ENCODE measurements at regions not wholly inside any gene's neighbourhood (a gene's known extent, or its start where the extent isn't known, plus 50 kb on each side); places are given as distances from the start of the nearest gene placed in this dataset.

- no peaks in the 10 kb centered on the region for H3K79me1 ChIP-seq (ENCODE audit: low read depth, low read length)
- no peak overlapping the region for H3K4me3 ChIP-seq (ENCODE audit: extremely low read depth in 1 of 4, insufficient read depth in 2 of 4, low read depth in 3 of 4, low read length in 4 of 4)
- no peak overlapping the region for H2BK15ac ChIP-seq (ENCODE audit: low read length)
- H3K4ac ChIP-seq (replicated peaks; ENCODE audit: insufficient read length, low read depth, low read length): no peak overlapping the region
- no peaks in the 10 kb centered on the region for H3K23me2 ChIP-seq (ENCODE audit: low read depth, low read length)
- POLR2A ChIA-PET (ENCODE audit: partially characterized antibody): no interaction called here
- H3K79me2 ChIP-seq (ENCODE audit: control insufficient read depth in 1 of 2, insufficient read depth in 2 of 2, low read length in 2 of 2): no peaks in the 10 kb centered on the region
- H2AK5ac ChIP-seq (ENCODE audit: low read depth, low read length): no peak overlapping the region
- no peak overlapping the region for H4K91ac ChIP-seq (replicated peaks; ENCODE audit: insufficient read length, low read length)
- H4K20me1 ChIP-seq (replicated peaks in 1 of 2; ENCODE audit: control insufficient read depth in 1 of 2, insufficient read depth in 2 of 2, low read length in 2 of 2): no peaks in the 10 kb centered on the region
- no peak overlapping the region for H3K56ac ChIP-seq (replicated peaks; ENCODE audit: insufficient read length, low read depth, low read length)
- no peak overlapping the region for H2BK20ac ChIP-seq (ENCODE audit: low read length)
- no peak overlapping the region for H2BK120ac ChIP-seq (replicated peaks; ENCODE audit: low read depth, low read length)
- no peak overlapping the region for H4K8ac ChIP-seq (ENCODE audit: extremely low read depth, insufficient read depth, low read length)
- peaks cover 0 to 5% (median 0%) of the 10 kb centered on the region in 4 experiments; a peak in 2 of 7 replicates for H3K4me1 ChIP-seq (replicated peaks in 1 of 4; ENCODE audit: control insufficient read depth in 3 of 4, insufficient read depth in 4 of 4, low read length in 3 of 4)
- H3K18ac ChIP-seq (ENCODE audit: extremely low read depth, low read length): no peak overlapping the region
- no peak overlapping the region for H3K23ac ChIP-seq (ENCODE audit: insufficient read length)
- CTCF ChIA-PET (ENCODE audit: partially characterized antibody): interaction anchor here (1.1 kb wide), 1 partner anchor 13 kb away, joined by 3 read pairs; no protein-coding TSS in a partner anchor
- no peak for TF ChIP-seq POLR2AphosphoS5 (IDR thresholded peaks at IDR 0.05; ENCODE audit: low read depth, low read length)
- no peak for TF ChIP-seq TCF12 (IDR thresholded peaks at IDR 0.05; ENCODE audit: low read depth, low read length)
- no peak for TF ChIP-seq SRF (IDR thresholded peaks at IDR 0.05; ENCODE audit: low read depth, low read length)
- TF ChIP-seq RXRA (IDR thresholded peaks at IDR 0.05; ENCODE audit: insufficient read depth, low read depth, low read length): no peak
- TF ChIP-seq YY1 (IDR thresholded peaks at IDR 0.05; ENCODE audit: low read depth, low read length): no peak
- no peak for TF ChIP-seq RBBP5 (IDR thresholded peaks at IDR 0.05; ENCODE audit: borderline replicate concordance, low read depth, low read length)
- TF ChIP-seq RNF2 (IDR thresholded peaks at IDR 0.05; ENCODE audit: borderline replicate concordance, low read depth, low read length, missing control alignments, poor library complexity, severe bottlenecking): no peak
- TF ChIP-seq CBX5 (IDR thresholded peaks at IDR 0.05; ENCODE audit: low read depth, low read length): no peak
- TF ChIP-seq EZH2 (IDR thresholded peaks at IDR 0.05; ENCODE audit: low read depth, low read length, severe bottlenecking): no peak
- TF ChIP-seq BRCA1 (IDR thresholded peaks at IDR 0.05; ENCODE audit: low read depth, low read length): no peak
- no peak overlapping the region for H3K27ac ChIP-seq (ENCODE audit: low read depth, low read length)
- H3K14ac ChIP-seq (ENCODE audit: insufficient read length): no peak overlapping the region
- H2BK5ac ChIP-seq (ENCODE audit: low read depth, low read length): no peak overlapping the region
- no peak overlapping the region for H2BK12ac ChIP-seq (ENCODE audit: low read depth, low read length)
- no peak overlapping the region for H3K4me2 ChIP-seq (ENCODE audit: insufficient read depth in 1 of 2, low read depth in 2 of 2, low read length in 2 of 2)
- H3K9ac ChIP-seq (replicated peaks in 1 of 4; ENCODE audit: extremely low read depth in 1 of 4, low read depth in 3 of 4, low read length in 3 of 4): no peak overlapping the region
- H3K36me3 ChIP-seq (ENCODE audit: control insufficient read depth in 2 of 4, insufficient read depth in 4 of 4, low read length in 3 of 4): no peaks in the 10 kb centered on the region
- H3K27me3 ChIP-seq (replicated peaks in 1 of 4; ENCODE audit: control insufficient read depth in 3 of 4, extremely low read depth in 1 of 4, insufficient read depth in 3 of 4, low read length in 3 of 4): no peaks in the 10 kb centered on the region
- FAIRE-seq (no peak), DNase-seq (ENCODE audit: low read depth in 1 of 2, low spot score in 2 of 2) (no peak)
- H3K9me3 ChIP-seq (ENCODE audit: insufficient read depth in 2 of 2, low read depth in 1 of 2, low read length in 1 of 2): no peaks in the 10 kb centered on the region
- no peak overlapping the region for H2AFZ ChIP-seq (ENCODE audit: low read length)
- no peak overlapping the region for H4K5ac ChIP-seq (ENCODE audit: insufficient read length, low read depth, low read length)
Observed at GRCh38 chr4:175068266-175068665, 150.1 kb downstream of the ADAM29 start.

All from H1 (cell line).